ENCODE measurements at regions not wholly inside any gene's neighbourhood (a gene's known extent, or its start where the extent isn't known, plus 50 kb on each side); places are given as distances from the start of the nearest gene placed in this dataset.

DNA sequence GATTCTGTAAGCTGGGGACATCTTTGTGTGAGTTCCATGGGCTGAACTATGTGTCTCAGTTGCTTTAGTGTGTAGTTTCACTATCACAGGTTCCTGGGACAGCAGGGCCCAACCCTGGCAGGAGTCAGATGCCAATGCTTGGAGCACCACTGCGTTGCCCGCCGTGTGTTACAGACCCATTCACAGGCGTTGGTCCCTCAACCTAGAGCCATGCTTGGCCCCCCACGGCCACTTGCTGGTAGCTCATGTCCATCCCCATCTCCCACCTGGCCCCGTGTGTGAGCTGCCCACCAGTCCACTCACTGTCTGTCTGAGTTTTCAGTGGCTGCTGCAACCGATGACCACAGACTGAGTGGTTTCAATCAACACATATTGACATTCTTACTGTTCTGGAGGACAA is 546.9 kb downstream of the TCERG1L start:
- intact Hi-C loops (cut with DNase I), result no loop called here
- H3K9me3 ChIP-seq, result no peaks in the 10 kb centered on the region
- H3K27me3 ChIP-seq (replicated peaks; ENCODE audit: insufficient read depth), result no peaks in the 10 kb centered on the region
- H3K4me1 ChIP-seq (replicated peaks), result no peaks in the 10 kb centered on the region
- no peak for DNase-seq (ENCODE audit: low spot score)
- no peak for TF ChIP-seq POLR2A (IDR thresholded peaks at IDR 0.05)
- TF ChIP-seq, protein P1, sequence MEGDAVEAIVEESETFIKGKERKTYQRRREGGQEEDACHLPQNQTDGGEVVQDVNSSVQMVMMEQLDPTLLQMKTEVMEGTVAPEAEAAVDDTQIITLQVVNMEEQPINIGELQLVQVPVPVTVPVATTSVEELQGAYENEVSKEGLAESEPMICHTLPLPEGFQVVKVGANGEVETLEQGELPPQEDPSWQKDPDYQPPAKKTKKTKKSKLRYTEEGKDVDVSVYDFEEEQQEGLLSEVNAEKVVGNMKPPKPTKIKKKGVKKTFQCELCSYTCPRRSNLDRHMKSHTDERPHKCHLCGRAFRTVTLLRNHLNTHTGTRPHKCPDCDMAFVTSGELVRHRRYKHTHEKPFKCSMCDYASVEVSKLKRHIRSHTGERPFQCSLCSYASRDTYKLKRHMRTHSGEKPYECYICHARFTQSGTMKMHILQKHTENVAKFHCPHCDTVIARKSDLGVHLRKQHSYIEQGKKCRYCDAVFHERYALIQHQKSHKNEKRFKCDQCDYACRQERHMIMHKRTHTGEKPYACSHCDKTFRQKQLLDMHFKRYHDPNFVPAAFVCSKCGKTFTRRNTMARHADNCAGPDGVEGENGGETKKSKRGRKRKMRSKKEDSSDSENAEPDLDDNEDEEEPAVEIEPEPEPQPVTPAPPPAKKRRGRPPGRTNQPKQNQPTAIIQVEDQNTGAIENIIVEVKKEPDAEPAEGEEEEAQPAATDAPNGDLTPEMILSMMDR (IDR thresholded peaks at IDR 0.05), result no peak
- no peak for TF ChIP-seq POLR2AphosphoS5 (IDR thresholded peaks at IDR 0.05)
- 89% methylated on average over 7 of the region's 7 CpGs for WGBS
- H3K27ac ChIP-seq, result no peak overlapping the region
- no peaks in the 10 kb centered on the region for H3K36me3 ChIP-seq
- no peak overlapping the region for H3K4me3 ChIP-seq

DNA sequence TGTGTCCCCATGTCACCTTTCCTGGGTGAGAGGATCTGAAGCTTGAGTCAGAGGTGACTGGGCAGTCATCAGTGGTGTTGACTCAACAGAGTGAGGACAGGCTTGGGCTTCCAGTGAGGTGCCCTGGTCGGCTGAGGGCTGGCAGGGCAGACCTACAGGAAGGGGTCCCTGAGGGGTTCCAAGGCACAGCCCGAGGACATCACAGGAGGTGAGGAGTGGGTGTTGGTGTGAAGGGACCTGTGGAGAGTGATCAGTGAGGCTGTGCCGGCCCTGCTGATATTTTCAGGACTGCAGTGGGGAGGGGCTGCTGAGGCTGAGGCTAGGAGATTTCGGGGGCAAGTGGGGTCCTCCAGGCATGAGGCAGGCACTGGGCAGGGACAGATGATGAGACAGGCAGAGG is 545.5 kb downstream of the TCERG1L start:
- intact Hi-C loops (cut with DNase I), result no loop called here
- H3K4me1 ChIP-seq (replicated peaks), result no peaks in the 10 kb centered on the region
- no peaks in the 10 kb centered on the region for H3K36me3 ChIP-seq
- no peaks in the 10 kb centered on the region for H3K27me3 ChIP-seq (replicated peaks; ENCODE audit: insufficient read depth)
- no peak overlapping the region for H3K4me3 ChIP-seq
- no peak for DNase-seq (ENCODE audit: low spot score)
- H3K9me3 ChIP-seq, result no peaks in the 10 kb centered on the region
- H3K27ac ChIP-seq, result no peak overlapping the region
- TF ChIP-seq POLR2A (IDR thresholded peaks at IDR 0.05) (no peak), POLR2AphosphoS5 (IDR thresholded peaks at IDR 0.05) (no peak)
- TF ChIP-seq, protein P1 (IDR thresholded peaks at IDR 0.05), result no peak
- WGBS, result 74% methylated on average over 4 of the region's 4 CpGs

DNA sequence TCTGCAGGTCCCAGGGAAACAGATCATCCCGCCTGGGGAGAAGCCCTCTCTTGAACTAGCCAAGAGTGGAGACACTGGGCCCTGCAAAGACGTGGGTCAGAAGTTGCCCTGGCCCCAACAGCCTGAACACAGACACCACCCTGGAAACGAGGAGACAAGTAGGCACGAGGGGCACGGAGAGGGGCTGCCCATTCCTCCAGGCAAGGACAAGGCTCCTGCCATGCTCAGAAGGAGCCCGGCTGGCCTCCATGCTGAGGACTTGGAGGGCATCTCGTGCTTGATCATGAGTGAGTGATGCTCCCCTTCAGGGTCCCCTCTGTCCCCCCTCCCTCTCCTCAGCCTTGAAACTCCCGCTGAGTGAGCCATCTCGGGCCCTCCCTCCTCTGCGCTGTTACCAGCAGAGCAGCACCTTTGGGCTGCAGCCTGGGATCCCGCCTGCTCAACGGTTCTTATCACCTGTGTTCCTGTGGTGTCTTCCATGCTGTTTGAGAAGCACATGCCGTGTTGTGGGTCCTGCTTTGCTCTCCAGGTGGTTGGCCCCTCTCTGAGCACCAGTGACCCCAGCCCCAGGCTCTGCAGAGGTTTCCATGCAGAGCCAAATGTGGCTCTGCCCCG is 544.3 kb downstream of the TCERG1L start:
- Histone ChIP-seq H3K27me3 (replicated peaks; ENCODE audit: insufficient read depth) (no peaks in the 10 kb centered on the region), H3K4me1 (replicated peaks) (no peaks in the 10 kb centered on the region), H3K36me3 (no peaks in the 10 kb centered on the region), H3K27ac (no peak overlapping the region), H3K4me3 (no peak overlapping the region), H3K9me3 (no peaks in the 10 kb centered on the region)
- 89% methylated on average over 14 of the region's 14 CpGs for WGBS
- intact Hi-C loops (cut with DNase I), result no loop called here
- TF ChIP-seq POLR2A (IDR thresholded peaks at IDR 0.05), result no peak
- no peak for TF ChIP-seq POLR2AphosphoS5 (IDR thresholded peaks at IDR 0.05)
- TF ChIP-seq, protein P1 (IDR thresholded peaks at IDR 0.05), result no peak
- DNase-seq (ENCODE audit: low spot score), result no peak

DNA sequence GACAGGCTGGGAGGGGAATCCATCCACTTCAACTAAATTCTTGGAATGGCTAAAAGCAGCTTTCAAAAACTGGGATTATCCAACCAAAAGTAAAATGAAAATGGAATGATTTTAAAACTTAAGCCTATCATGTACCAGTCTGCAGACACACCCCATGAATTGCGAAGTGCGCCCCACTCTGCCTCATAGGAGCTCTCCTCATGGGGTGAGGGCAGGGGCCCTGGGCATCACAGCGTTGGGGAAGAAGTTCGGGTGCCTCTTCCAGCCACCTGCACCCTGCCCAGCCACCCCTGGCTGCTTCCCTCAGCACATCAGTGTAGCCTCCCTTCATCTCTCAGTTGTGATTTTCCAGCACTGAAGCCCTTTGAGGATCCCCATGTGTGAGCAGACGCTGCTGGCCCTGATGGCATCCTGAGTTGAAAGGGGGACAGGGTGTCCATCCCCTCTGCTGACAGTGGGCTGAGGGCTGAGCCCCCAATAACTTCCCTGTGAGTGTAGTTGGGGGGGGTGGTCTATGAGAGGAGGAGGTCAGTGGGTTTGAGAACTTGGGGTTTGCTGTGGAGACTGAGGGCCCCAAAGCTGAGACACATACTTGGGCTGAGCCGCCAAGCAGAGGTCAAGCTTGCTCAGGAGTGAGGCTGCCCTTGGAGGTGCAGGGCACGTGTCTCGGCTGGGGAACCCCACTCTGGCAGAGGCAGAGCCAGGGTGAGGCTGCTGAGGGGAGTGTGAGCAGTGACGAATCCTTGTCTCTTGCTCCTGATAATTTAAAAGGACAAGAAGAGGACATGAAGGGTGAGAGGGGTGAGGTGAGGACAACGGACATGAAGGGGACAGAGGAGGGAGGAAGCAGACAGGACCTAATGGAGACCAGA is 542.1 kb downstream of the TCERG1L start:
- H3K27me3 ChIP-seq (replicated peaks; ENCODE audit: insufficient read depth), result no peaks in the 10 kb centered on the region
- TF ChIP-seq POLR2A (IDR thresholded peaks at IDR 0.05) (no peak), POLR2AphosphoS5 (IDR thresholded peaks at IDR 0.05) (no peak)
- TF ChIP-seq, protein P1 (IDR thresholded peaks at IDR 0.05), result no peak
- DNase-seq (ENCODE audit: low spot score), result no peak
- no peaks in the 10 kb centered on the region for H3K9me3 ChIP-seq
- intact Hi-C loops (cut with DNase I), result no loop called here
- no peaks in the 10 kb centered on the region for H3K4me1 ChIP-seq (replicated peaks)
- 89% methylated on average over 10 of the region's 10 CpGs for WGBS
- no peaks in the 10 kb centered on the region for H3K36me3 ChIP-seq
- H3K27ac ChIP-seq, result no peak overlapping the region
- H3K4me3 ChIP-seq, result no peak overlapping the region
